Epithelial cell of proximal tubule (primary cell): ENCODE measurements at regions not wholly inside any gene's neighbourhood (a gene's known extent, or its start where the extent isn't known, plus 50 kb on each side); places are given as distances from the start of the nearest gene placed in this dataset.

Source experiments
- DNase-seq: peaks from one replicate; pipeline ENCODE4 v3.0.0-alpha.2; 2011; ENCODE audit warnings: low read depth
- H3K4me3 ChIP-seq: 2 replicates; pipeline ENCODE4 v1.5.1; 2011; ENCODE audit warnings: low read depth, mild to moderate bottlenecking, low read length
- CTCF ChIP-seq: conservative IDR thresholded peaks from 2 replicates; pipeline ENCODE4 v1.5.1; 2012; ENCODE audit warnings: low read depth, mild to moderate bottlenecking, low read length

- DNase-seq: no peak
- TF ChIP-seq CTCF: no peak
- no peak overlapping the region for H3K4me3 ChIP-seq
These were observed 267.2 kb upstream of the FOXF1 start for GRCh38 chr16:86243123-86243473.

GRCh38 chr16:86243571-86244154 lies 266.7 kb upstream of the FOXF1 start:
- DNase-seq: no peak
- no peak overlapping the region for H3K4me3 ChIP-seq
- no peak for TF ChIP-seq CTCF

GRCh38 chr16:86244158-86244557 lies 266.2 kb upstream of the FOXF1 start:
- no peak for DNase-seq
- no peak for TF ChIP-seq CTCF
- H3K4me3 ChIP-seq: no peak overlapping the region

GRCh38 chr16:86244936-86245335 lies 265.4 kb upstream of the FOXF1 start:
- TF ChIP-seq CTCF: no peak
- no peak overlapping the region for H3K4me3 ChIP-seq
- DNase-seq: no peak

GRCh38 chr16:86245351-86245750 lies 265.0 kb upstream of the FOXF1 start:
- no peak overlapping the region for H3K4me3 ChIP-seq
- TF ChIP-seq CTCF: no peak
- DNase-seq: no peak

GRCh38 chr16:86245895-86246294 lies 264.4 kb upstream of the FOXF1 start:
- TF ChIP-seq CTCF: no peak
- DNase-seq: no peak
- no peak overlapping the region for H3K4me3 ChIP-seq

- no peak for TF ChIP-seq CTCF
- no peak overlapping the region for H3K4me3 ChIP-seq
- DNase-seq: no peak
These were observed 261.9 kb upstream of the FOXF1 start for GRCh38 chr16:86248310-86248905.
